CD4-positive, alpha-beta T cell treated with Interferon gamma for 1 hour (primary cell): ENCODE measurements at regions not wholly inside any gene's neighbourhood (a gene's known extent, or its start where the extent isn't known, plus 50 kb on each side); places are given as distances from the start of the nearest gene placed in this dataset.

Experiments used
- DNase-seq: peaks from one replicate; pipeline ENCODE4 v3.0.0-alpha.2; 2020

DNA sequence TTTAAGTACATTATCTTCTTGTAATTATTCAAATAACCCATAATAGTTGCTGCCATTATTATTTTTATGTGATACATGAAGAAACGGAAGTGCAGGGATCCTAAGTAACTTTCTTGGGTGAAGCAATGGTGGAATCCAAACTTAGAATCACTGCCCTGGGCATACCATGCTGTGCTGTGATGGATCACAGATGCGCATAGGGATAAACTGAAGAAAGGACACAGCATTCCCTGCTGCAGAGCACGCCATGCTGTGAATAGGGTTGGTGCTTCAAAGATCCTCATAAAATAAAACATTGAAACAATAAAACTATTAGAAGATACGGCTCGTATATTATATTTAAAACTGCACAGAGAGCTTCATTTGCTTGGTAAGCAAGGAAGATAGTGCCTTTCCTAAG lies 211.7 kb upstream of the ADAMTS16 start:
- DNase-seq, result no peak

GRCh38 chr5:4929092-4929655 lies 211.0 kb upstream of the ADAMTS16 start:
- no peak for DNase-seq

GRCh38 chr5:4939042-4939781 lies 200.9 kb upstream of the ADAMTS16 start:
- DNase-seq, result no peak

DNA sequence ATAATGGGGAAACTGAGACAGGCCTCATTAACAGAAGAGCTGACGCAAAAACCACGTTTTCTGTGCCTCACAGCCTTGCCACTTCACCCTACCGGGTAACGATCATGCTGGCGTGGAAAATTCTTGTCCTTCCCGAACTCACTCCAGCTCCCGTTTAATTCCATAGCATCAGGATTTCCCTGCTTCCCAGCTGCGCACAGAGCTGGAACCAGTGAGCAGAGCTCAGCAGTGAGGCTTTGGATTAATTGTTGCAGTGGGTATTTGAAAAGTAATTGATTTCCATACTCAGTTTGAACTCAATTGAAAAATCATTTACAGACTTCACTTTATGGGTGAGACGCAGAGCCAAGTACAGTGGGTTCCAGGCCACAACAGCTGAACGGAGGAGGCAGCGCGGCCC lies 199.0 kb upstream of the ADAMTS16 start:
- DNase-seq, result no peak

- no peak for DNase-seq
Observed at GRCh38 chr5:4941957-4942830, 197.9 kb upstream of the ADAMTS16 start.

- no peak for DNase-seq
Observed at GRCh38 chr5:4942831-4943178, 197.3 kb upstream of the ADAMTS16 start.

DNA sequence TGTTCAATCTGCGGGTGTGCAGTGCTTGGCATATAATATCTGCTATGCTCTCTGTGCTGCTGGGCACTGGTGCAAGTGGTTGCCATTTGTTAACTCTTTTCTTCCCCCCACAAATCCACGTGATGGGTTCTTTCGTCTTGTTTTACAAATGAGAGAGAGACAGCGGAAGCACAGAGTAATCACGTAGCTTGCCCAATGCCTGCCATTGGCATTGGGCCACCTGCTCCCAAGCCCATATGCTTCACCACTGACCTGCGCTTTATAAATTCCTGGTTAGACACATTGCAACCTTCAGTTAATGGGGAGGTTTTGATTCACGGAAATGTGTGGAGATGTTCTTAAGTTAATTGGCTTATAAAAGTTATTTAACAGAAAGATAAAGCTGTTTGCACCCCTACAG lies 194.8 kb upstream of the ADAMTS16 start:
- DNase-seq, result no peak

DNA sequence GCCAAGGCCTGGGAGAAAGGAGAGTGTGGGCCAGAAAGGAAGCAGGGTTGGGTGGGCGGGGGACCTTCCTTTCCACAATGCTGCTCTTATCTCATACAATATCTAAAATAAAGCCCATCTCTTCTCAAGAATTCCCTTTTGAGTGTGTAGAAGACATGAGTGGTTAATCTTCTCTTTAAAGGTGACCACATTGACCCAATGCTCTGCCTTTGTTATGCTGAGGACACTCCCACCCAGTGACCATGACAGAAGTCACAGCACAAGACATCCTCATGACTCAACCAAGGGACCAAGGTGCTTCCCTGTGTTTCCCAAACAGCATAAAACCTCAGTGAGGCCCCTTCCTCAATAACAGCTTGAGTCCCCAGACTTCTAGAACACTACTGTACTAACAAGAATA lies 193.0 kb upstream of the ADAMTS16 start:
- DNase-seq, result no peak

- no peak for DNase-seq
Observed at GRCh38 chr5:4947893-4948536, 192.1 kb upstream of the ADAMTS16 start.

DNA sequence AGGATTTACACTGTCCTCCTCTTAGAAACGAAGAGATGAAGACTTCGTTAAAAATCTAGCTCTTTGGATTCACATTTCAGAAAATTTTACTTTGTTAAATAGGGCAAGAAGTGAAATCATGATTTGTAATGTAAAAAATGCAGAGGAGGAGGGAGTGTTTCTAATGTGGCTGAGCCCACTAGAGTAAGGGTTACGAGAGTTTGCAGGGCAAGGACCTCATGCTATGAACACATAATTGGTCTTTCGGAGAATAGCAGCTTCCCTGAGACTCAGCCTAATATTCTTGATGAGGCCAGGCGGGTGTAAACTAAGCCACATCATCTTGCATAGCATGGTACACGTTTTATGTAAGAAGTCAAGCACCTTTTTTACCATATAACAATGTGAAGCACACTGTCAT lies 191.0 kb upstream of the ADAMTS16 start:
- no peak for DNase-seq

DNA sequence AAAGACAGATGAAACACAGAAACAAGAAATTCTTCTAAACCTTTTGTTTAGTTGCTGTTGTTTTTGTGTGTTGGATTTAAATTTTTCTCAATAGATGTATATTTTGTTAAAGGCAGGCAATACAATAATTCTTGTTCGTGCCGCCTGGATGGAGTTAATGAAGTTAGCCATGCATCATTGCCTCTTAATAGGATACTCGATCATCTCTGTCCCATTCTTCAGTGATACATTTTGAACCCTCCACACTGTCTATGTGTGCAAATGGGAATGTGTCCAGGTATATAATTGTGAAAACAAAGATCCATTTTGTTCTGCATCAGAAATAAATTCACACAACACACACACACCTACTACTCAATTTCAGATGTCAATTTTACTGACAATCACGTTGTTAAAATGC lies 186.6 kb upstream of the ADAMTS16 start:
- DNase-seq, result no peak

DNA sequence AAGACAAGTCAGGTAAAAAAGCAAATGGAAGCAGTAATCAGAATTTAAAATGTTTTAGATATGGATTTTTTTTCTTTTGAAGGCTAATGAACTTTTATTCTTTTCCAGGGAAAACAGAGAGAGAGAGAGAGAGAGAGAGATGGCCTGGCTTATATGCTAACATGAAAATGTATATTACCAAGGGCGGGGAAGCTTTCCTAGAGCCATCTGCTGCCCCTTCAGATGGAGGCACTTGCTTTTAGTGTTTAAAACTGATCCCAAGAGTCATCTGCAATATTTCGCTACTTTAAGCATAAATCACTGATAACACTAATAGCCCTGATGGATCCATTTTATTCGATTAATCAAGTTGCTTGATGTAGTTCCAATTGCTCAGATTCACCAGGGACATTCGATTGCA lies 186.1 kb upstream of the ADAMTS16 start:
- no peak for DNase-seq

- no peak for DNase-seq
Observed at GRCh38 chr5:4963265-4963664, 176.9 kb upstream of the ADAMTS16 start.

DNA sequence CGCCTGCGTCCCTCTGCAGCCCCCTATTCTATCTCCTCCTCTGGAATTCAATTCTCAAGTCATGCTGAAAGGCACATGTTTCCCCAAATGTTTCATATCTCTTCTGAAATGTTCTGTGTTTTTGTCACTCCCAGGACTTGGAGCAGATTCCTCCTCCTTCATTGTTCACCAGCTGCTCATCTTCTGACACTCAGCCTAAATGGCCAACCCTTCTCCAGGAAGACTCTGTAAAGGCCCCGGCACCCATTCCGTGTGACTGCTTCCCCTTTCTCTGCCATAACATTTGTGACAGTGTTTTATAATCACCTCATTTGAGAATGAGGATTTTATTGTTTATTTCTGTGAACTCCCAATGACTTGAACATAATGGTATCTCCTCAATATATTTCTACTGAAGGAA lies 170.8 kb upstream of the ADAMTS16 start:
- DNase-seq, result no peak

DNA sequence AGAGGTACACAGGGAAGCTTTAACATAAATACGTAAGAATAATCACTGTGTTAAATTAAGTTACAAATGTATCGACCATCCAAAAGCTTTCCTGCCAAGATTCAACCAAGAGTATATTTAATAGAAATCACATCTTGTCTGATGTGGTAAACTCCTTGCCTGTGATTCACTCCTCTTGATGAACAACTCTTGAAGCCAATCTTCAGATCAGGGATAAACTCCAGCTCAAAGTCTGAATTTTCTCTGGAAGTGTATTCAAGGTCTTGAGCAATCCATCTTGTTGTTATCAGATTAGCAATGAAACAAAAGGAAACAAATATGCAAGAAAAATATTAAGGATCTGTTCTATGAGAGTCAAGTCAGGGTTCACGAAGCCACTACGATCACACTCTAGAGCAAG lies 170.0 kb upstream of the ADAMTS16 start:
- no peak for DNase-seq

DNA sequence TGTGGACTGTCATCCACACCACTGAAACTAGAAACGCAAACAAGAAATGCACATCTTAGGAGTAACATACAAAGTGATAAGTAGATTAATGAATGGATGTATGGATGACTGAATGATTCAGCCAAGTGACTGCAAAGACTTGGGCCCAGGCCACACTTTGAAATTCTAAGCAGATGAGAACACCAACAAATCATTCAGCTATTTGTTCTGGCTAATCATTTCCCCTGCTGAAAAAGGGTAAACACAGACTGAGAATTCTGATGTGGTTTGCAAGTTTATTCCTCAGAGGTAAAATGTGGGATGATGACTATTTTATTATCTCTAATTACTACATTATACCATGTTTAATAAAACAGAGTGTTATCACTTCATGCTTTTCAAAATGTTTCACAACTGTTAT lies 163.2 kb upstream of the ADAMTS16 start:
- DNase-seq, result no peak

- DNase-seq, result no peak
Observed at GRCh38 chr5:4977416-4978110, 162.6 kb upstream of the ADAMTS16 start.

- no peak for DNase-seq
Observed at GRCh38 chr5:4980201-4980600, 159.9 kb upstream of the ADAMTS16 start.

GRCh38 chr5:4981608-4982007 lies 158.5 kb upstream of the ADAMTS16 start:
- DNase-seq, result no peak

DNA sequence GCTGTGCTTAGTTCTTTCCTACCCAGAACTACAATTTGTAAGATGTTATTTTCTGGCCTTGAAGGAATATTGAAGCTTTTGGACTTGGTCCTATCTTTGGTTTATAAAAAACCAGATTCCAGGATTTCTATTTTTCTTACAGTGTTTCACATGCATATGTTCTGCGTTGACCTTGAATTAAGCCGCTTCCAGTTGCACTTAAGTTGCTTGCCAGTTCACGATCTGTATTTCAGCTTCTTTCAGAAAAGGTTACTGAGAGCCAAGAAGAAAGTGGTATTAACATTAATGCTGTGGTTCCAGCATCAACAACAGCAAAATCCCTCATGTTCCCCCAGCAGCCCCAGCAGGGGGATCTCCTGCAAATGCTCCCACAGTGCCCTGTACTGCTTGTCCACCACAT lies 156.4 kb upstream of the ADAMTS16 start:
- no peak for DNase-seq

- DNase-seq, result no peak
Observed at GRCh38 chr5:4984461-4984860, 155.7 kb upstream of the ADAMTS16 start.

DNA sequence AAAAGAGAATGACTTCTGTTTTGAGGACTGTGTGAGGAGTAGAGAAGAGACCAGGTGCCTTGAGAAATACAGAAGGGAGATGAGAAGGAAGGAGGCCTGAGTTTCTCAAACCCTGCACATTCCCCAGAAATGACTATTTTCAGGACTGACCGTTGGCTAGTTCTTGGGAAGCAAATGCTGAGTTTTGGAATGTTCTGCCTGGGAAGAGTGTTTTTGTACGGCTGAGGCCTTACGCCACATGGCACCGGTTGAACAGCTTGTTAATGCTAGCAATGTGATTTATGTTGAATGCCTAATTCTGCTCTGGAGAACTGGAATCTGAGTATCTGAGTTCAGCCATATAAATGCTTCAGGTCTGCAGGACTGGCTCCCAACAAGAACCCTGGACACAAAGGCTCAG lies 152.7 kb upstream of the ADAMTS16 start:
- no peak for DNase-seq

DNA sequence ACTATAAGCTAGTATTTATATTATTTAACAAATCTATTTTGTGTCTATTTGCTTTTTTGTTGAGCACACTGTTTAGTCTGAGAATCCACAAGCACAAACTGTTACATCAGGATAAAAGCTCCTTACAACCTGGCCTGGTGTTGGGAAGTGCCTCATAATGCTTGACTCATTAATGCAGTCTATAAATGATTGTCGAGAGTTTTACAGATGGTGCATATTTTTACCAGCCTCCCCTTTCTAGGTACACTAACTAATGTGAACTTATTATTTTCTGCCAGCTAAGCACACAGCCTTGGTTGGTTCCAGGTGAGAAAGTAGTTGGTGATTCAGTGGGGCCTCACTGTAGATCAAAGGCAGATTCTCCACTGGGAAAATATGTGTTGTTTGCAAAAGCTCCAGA lies 151.0 kb upstream of the ADAMTS16 start:
- DNase-seq, result no peak
